HG03571 (cell line): ENCODE measurements at regions not wholly inside any gene's neighbourhood (a gene's known extent, or its start where the extent isn't known, plus 50 kb on each side); places are given as distances from the start of the nearest gene placed in this dataset.

Source experiments
- ATAC-seq: cut with Tn5 transposase; IDR thresholded peaks from one replicate; pipeline ENCODE4 v1.9.1; 2021; ENCODE audit not compliant: unreplicated experiment

- no peak for ATAC-seq
Observed at GRCh38 chr5:52392321-52392720, 395.4 kb upstream of the ITGA1 start.

DNA sequence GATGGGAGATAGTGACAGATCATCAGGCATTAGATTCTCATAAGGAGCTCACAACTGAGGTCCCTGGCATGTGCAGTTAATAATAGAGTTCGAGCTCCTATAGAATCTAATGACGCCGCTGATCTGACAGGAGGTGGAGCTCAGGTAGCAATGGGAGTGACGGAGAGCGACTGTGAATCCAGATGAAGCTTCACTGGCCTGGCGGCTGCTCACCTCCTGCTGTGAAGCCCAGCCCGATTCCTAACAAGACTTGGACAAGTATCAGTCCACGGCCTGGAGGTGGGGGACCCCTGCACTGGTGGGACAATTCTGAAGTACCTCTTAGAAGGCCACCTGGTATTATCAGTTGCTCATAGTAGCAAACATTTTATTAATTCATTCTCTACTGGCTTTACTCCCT, 377.9 kb upstream of the ITGA1 start:
- no peak for ATAC-seq

DNA sequence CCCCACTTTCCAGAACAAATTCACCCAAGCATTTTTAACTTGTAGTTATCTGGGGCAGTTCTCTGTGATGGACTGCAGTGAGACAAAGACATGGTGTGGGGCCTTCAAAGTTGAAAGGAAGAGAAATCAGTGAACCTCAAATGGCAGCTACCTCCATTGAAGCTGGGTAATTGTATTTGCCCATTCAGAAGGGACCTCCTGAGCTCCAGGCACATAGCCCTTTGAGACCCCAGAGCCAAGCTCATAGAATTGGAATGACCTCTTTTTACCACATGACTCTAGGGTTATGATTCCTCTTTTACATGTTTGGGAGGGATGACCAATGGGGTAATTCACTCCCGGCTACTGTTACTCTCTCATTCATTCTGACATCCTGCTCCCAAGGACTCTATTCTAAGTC, 368.4 kb upstream of the ITGA1 start:
- no peak for ATAC-seq

DNA sequence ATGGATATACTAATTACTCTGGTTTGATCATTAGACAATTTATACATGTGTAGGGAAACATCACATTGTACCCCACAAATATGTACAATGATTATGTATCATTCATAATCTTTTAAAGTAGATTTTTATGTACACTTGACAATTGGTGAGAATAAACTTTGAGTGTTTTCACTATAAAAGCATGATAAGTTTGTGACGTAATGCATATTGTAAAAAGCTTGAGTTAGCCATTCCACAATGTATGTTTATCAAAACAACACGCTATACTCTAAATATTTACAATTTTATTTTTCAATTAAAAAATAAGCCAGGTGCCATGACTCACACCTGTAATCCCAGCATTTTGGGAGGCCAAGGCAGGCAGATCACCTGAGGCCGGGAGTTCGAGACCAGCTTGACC, 360.1 kb upstream of the ITGA1 start:
- no peak for ATAC-seq

DNA sequence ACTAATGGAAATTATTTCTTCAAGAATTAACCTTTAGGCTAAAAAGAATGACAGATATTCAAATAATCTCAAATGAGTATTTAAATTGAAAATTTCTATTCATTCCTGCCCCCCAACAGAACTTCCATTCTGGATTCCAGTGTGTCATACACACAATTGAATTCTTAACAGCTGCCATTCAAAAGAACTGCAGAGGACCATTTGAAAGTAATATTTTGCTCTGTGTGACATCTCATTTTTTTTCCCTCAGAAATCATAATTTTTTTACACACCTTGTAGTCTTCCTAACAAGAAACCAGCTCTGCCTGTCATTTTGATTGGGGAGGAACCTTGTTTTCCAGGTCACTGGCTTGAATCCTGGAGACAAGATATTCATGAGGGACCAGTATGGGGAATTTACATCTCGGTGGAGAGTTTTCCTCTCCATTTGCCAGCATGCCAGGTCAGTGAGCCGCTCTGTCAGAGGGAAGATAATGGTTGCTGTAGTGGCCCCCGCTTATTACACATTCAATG, 358.7 kb upstream of the ITGA1 start:
- no peak for ATAC-seq

DNA sequence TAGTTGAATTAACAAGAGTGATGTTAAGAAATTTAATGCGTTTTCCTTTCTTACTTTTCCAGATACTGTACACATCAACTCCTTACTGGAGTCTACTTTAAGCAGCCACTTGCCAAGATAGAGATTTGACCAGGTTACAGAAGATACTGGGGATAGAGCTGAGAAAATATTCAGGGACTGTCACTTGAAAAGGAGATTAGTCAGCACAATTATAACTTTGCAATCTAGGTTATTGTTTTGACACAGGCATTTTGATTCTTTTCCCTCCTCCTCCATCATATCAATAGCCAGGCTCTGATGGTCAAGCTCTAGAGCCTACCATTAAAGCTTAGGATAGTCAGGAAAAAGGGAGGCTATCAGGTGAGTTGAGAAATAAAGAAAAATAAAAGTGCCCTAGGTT, 345.9 kb upstream of the ITGA1 start:
- ATAC-seq = no peak

DNA sequence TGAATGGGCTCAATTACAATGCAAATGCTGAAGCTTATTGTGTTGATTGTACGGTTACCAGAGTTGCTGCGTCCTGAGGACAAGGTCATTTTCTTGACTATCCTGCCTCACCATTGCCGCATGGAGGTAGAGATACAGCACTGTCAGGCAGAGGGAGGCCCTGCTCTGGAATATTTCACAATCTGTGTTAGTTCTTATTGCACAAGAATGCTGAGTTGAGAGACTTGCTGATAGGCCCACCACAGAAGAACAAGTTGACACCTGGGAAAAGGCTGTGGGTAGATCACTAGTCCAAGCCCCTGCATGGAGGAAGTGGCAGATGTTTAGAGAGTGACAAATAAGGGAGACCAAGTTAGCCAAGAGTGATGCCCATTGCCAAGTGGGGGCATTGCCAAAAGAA, 344.5 kb upstream of the ITGA1 start:
- ATAC-seq = no peak

DNA sequence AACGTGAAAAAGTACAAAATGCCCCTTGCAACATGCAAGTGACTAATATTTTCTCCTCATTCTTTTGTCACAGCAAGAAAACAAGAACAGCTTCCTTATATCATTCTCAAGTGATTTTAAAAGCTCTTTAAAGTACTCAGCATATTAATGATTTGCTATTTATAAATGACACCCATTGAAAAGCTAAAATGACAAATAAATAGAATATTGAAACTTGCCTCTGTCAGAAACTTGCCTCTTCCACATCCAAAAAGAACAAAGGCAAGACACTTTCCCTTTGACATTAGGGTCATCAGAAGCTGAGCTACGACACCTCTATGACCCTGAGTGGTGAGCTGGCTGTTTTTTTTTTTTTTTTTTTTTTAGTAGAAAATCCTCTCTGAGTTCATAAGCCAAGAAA, 339.6 kb upstream of the ITGA1 start:
- no peak for ATAC-seq

GRCh38 chr5:52449516-52449915, 338.2 kb upstream of the ITGA1 start:
- ATAC-seq = no peak

- ATAC-seq = no peak
Observed at GRCh38 chr5:52452098-52452497, 335.6 kb upstream of the ITGA1 start.

DNA sequence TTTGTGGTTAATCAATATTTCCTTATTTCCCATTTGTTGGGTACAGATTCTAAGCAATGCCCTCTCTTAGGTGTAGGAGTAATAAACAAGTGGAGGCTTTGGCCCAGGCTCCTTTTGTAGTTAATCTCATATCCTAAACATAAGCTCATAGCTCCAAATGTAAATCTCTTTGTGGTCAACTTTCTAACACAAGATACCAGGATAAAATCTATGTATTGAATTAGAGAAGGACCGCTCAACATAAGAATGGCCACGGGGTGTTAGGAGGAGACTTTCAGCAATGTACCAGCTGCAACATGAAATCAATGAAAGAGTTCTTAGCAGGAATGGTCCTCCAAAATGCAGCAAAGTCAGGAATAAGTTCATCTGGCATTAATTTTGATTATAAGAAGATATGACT, 334.5 kb upstream of the ITGA1 start:
- no peak for ATAC-seq

- ATAC-seq = no peak
Observed at GRCh38 chr5:52455920-52456319, 331.8 kb upstream of the ITGA1 start.

DNA sequence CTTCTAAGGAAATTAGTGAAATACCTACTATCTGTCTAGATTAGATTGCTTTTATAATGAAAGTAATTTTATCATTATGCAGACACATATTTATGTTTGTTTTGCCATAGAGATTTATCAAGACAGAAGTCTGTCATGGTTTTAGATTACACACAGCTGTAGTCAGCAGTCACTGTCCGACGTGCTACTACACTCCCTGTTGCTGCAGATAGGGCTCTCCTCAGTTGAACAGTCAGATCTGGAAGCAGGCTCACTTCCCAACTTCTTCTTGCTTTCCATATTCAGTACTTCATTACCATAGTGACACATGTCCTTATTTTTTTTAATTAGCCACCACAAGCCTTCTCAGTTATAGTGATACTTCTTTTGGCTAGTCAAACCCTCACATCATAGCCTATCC, 329.9 kb upstream of the ITGA1 start:
- ATAC-seq = no peak

- no peak for ATAC-seq
Observed at GRCh38 chr5:52466113-52466512, 321.6 kb upstream of the ITGA1 start.

DNA sequence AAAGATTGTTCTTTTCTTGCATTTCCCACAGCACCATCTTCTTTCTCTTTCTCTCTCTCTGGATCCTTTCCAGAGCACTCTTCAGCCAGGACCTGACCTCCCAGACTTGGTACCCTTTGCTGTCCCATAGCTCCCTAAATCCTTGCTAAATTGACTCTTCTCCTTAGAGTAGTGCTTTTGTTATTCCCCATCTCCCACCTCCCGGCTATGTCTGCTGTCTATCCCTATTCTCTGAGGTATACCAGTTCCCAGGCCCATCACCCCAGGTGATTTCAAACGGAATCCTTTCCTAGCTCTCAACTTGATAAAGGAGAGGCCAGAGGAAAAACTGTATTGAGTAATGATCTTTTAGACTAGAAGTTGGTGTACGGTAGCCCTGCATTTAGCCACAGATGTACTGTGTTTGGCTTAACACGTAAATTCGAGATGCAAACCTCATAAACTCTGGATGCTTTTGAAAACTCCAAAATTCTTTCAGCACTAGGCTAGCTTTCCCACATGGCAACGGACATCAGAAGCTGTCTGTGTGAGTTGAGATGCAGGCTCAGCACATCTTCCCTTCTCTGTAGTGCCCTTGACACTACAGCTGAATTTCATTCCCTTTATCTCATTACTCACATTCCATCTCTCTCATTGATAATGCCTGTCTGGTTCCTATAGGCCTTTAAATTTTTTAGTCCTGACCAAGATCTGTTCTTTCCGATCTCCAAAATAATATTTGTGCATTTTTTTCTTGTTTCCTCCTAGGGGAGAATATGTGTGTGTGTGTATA, 320.8 kb upstream of the ITGA1 start:
- ATAC-seq = no peak

DNA sequence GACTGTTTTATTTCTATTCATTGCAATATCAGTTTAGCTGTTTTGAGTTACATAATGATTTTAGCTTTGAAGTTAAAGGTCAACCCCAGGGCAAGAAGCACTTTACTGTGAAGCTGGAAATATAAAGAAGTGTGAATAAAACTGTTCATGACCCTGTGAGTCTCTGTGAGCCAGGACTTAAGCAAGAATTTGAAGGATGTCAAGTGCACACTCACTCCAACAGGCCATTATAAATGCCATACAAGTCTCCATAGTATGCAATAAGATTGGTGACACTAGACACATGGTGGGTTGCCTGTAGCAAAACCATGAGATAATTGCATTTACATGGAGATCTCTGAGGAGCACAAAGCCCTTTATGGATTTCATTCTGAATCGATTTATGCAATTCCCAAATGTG, 318.7 kb upstream of the ITGA1 start:
- no peak for ATAC-seq

DNA sequence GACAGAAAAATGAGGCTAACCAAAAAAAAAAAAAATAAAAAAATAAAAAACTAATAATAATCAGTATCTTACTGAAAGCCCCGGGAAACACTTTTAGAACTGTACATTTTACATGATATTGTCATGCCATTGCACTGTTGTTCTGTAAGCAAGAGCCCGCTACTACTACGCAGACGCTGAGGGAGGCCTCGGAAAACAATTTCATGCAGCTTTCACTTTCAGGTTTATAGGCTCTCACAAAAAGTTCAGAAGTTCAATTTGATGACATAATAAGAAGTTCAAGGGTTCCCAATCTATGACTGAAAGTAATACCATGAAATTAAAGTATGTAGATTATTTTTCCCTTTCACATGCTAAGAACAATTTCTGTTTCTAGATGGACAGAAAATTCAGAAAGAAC, 318.3 kb upstream of the ITGA1 start:
- ATAC-seq = no peak

DNA sequence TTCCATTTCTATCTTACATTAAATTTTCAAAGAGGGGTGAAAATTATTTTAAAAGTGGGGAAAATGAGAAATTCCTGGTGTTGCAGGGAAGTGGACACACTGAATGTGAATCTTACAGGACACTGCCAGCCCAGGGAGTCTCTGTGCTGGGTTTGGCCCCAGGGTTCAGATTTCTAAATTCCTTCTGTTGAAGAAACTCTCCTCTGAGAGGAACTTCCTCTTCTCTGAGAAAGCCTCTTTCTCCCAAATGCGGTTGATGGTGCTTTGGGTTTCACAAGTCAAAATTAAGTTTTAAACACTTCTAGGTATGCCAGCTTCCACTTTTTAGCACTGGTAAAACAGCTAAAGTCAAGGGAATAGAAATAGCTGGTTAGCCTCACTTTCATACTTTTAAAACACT, 317.9 kb upstream of the ITGA1 start:
- no peak for ATAC-seq

DNA sequence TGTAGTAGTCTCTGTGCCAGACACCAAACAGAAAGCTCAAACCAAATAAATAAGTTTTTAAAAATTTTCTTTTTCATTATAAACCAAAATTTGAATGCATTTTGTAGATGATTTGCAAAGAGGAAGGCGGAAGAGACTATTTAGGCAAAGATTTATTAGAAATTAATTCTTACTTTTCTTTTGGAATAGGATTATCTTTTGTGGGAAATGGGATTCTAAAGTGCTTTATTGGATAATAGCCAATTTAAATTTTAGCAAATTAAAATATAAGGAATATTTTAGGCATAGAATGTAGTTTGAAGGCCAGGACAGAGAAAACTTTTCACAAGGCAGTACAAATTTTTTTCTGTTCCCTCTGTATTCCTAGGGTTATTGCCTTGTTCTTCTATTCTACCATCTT, 311.4 kb upstream of the ITGA1 start:
- ATAC-seq = no peak

GRCh38 chr5:52481201-52481600, 306.5 kb upstream of the ITGA1 start:
- ATAC-seq = no peak

- ATAC-seq = no peak
Observed at GRCh38 chr5:52481851-52482250, 305.9 kb upstream of the ITGA1 start.

DNA sequence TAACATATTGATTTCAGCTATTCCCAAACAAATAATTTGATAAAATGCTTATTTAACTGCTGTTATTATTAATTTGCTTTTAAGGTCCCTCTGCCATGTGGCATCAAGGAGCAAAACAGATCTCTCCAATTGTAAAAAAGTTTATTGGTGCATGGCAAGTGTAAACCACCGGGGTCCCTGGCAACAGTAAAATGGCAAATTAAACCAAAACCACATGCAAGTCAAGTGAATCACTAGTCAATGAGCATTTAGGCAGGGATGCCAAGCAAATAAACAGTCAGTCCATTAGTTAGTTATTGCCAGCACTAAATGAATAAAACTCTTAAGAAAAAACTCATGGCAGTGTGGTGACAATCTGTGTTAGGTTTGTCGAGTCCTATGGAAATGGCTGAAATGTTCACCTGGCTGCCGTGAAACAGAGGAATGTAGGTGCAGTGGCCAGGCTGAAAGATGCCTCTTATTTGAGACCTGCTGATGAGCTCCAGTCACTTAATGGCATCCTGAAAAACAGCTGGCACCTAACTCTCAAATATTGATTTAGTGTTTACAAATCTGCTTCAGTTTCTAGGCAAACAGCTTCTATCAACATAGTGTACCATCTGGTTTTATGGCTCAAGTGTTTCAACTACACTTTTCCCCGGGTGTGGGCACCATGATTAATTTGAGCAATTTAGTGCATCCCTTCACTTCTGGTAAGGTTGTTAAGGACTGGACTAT, 296.5 kb upstream of the ITGA1 start:
- ATAC-seq = no peak

- ATAC-seq = no peak
Observed at GRCh38 chr5:52491818-52492217, 295.9 kb upstream of the ITGA1 start.
